ENCODE measurements at regions not wholly inside any gene's neighbourhood (a gene's known extent, or its start where the extent isn't known, plus 50 kb on each side); places are given as distances from the start of the nearest gene placed in this dataset.

GRCh38 chr1:19009882-19010321, 53.4 kb upstream of the IFFO2 start:
- no peaks in the 10 kb centered on the region for H3K36me3 ChIP-seq (ENCODE audit: insufficient read depth, low read length)
- intact Hi-C loops (cut with DNase I, micrococcal nuclease) = loop anchor here (2.0 to 10.0 kb wide), 2 partner anchors 65 kb away; no protein-coding TSS in a partner anchor
- H3K4me1 ChIP-seq (ENCODE audit: insufficient read depth, low read length) = peaks cover 15% of the 10 kb centered on the region
- H3K27ac Mint-ChIP-seq = no peak overlapping the region
- DNase-seq = no peak
- TF ChIP-seq CTCF (IDR thresholded peaks at IDR 0.05) = no peak
- no peaks in the 10 kb centered on the region for H3K9me3 Mint-ChIP-seq
- peaks cover 29% of the 10 kb centered on the region for H3K4me1 Mint-ChIP-seq (ENCODE audit: low read depth)
- no peak overlapping the region for H3K4me3 ChIP-seq (ENCODE audit: low read length)
- CTCF ChIA-PET = no interaction called here
- H3K27me3 ChIP-seq (ENCODE audit: control insufficient read depth in 1 of 2, insufficient read depth in 2 of 2, low read length in 2 of 2) = no peaks in the 10 kb centered on the region
- H3K27ac ChIP-seq (ENCODE audit: low read depth in 1 of 2, low read length in 2 of 2) = no peak overlapping the region
- no peak overlapping the region for H3K4me3 Mint-ChIP-seq
- ATAC-seq (ENCODE audit: poor library complexity) = no peak
- POLR2A ChIA-PET = no interaction called here
- no peaks in the 10 kb centered on the region for H3K9me3 ChIP-seq (ENCODE audit: control insufficient read depth in 1 of 2, insufficient read depth in 1 of 2, low read length in 2 of 2)
- no peaks in the 10 kb centered on the region for H3K36me3 Mint-ChIP-seq (ENCODE audit: low read depth)
- H3K27me3 Mint-ChIP-seq = peaks cover 13% of the 10 kb centered on the region

GRCh38 chr1:19009126-19009881, 52.8 kb upstream of the IFFO2 start:
- H3K9me3 Mint-ChIP-seq = no peaks in the 10 kb centered on the region
- H3K36me3 Mint-ChIP-seq (ENCODE audit: low read depth) = no peaks in the 10 kb centered on the region
- no peaks in the 10 kb centered on the region for H3K27me3 ChIP-seq (ENCODE audit: control insufficient read depth in 1 of 2, insufficient read depth in 2 of 2, low read length in 2 of 2)
- H3K4me1 Mint-ChIP-seq (ENCODE audit: low read depth) = peaks cover 29% of the 10 kb centered on the region
- no peak for TF ChIP-seq CTCF (IDR thresholded peaks at IDR 0.05)
- no peak for DNase-seq
- H3K27ac Mint-ChIP-seq = no peak overlapping the region
- H3K27me3 Mint-ChIP-seq = peaks cover 13% of the 10 kb centered on the region
- H3K9me3 ChIP-seq (ENCODE audit: control insufficient read depth in 1 of 2, insufficient read depth in 1 of 2, low read length in 2 of 2) = no peaks in the 10 kb centered on the region
- no peak for ATAC-seq (ENCODE audit: poor library complexity)
- CTCF ChIA-PET = no interaction called here
- intact Hi-C loops (cut with DNase I, micrococcal nuclease) = no loop called here
- no peaks in the 10 kb centered on the region for H3K36me3 ChIP-seq (ENCODE audit: insufficient read depth, low read length)
- POLR2A ChIA-PET = no interaction called here
- no peak overlapping the region for H3K4me3 Mint-ChIP-seq
- H3K27ac ChIP-seq (ENCODE audit: low read depth in 1 of 2, low read length in 2 of 2) = no peak overlapping the region
- H3K4me1 ChIP-seq (ENCODE audit: insufficient read depth, low read length) = peaks cover 15% of the 10 kb centered on the region
- H3K4me3 ChIP-seq (ENCODE audit: low read length) = no peak overlapping the region

- Histone ChIP-seq H3K4me1 (ENCODE audit: insufficient read depth, low read length) (peaks cover 15% of the 10 kb centered on the region), H3K4me3 (ENCODE audit: low read length) (no peak overlapping the region), H3K27ac (ENCODE audit: low read depth in 1 of 2, low read length in 2 of 2) (no peak overlapping the region), H3K9me3 (ENCODE audit: control insufficient read depth in 1 of 2, insufficient read depth in 1 of 2, low read length in 2 of 2) (no peaks in the 10 kb centered on the region), H3K27me3 (ENCODE audit: control insufficient read depth in 1 of 2, insufficient read depth in 2 of 2, low read length in 2 of 2) (no peaks in the 10 kb centered on the region), H3K36me3 (ENCODE audit: insufficient read depth, low read length) (no peaks in the 10 kb centered on the region)
- no peak for DNase-seq
- no peak for ATAC-seq (ENCODE audit: poor library complexity)
- intact Hi-C loops (cut with DNase I, micrococcal nuclease) = no loop called here
- Mint-ChIP-seq H3K4me3 (no peak overlapping the region), H3K27me3 (peaks cover 18% of the 10 kb centered on the region), H3K27ac (no peak overlapping the region), H3K9me3 (no peaks in the 10 kb centered on the region), H3K4me1 (ENCODE audit: low read depth) (peaks cover 29% of the 10 kb centered on the region), H3K36me3 (ENCODE audit: low read depth) (no peaks in the 10 kb centered on the region)
- ChIA-PET POLR2A (no interaction called here), CTCF (no interaction called here)
- TF ChIP-seq CTCF (IDR thresholded peaks at IDR 0.05) = no peak
Observed at GRCh38 chr1:19007491-19008441, 51.3 kb upstream of the IFFO2 start.

Data from CD4-positive, alpha-beta T cell (primary cell).